NCI-H82 treated with DMSO at 0.1 percent for 48 hours (cell line): ENCODE measurements at regions not wholly inside any gene's neighbourhood (a gene's known extent, or its start where the extent isn't known, plus 50 kb on each side); places are given as distances from the start of the nearest gene placed in this dataset.
"Not testable (repeated sequence)": the region's sequence is repeated elsewhere in the genome, so short reads cannot be mapped to it uniquely, and the experiment has no call there.

ENCODE experiments used
- DNase-seq: peaks from one replicate; lab custom pipeline; 2025; ENCODE audit not compliant: unreplicated experiment; lab: John Stamatoyannopoulos, UW

DNA sequence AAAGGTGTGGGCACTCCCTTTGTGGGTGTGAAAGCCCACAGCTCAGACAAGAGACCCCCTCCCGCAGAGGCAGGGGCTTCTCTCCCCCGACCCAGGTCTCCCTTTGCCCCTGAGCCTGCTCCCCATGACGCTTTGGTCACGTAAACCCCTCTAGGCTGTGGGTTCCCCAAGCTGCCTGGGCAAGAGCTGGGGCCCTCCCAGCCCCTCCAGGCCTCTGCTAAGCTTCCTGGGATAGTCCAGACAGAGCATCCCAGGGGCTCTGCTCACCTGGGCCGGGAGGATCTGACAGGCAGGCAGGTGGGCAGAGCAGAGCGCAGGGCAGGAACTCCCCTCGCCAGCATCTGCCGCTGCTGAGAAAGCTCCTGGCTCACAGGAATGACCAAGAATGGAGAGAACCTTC is 177.3 kb downstream of the BANP start:
- DNase-seq, result no peak

DNA sequence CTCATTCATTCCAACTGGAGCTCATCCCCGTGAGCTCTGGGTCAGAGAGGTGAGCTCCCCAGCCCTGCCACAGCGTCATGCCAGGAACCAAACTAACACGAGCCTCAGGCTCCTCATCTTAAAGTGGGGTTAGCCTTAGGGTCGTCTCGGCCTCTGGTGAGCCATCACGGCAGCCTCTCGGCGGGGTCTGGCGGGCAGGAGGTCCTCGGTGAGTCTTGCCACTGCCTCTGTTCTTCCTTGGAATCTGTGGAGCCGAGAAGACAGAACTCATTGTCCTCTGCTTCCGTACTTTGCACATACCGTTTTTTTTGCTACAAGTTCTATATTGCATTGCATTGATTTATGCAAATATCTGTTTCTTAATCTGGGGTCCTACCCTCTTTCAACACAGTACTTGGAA is 177.9 kb downstream of the BANP start:
- not testable (repeated sequence) for DNase-seq

DNA sequence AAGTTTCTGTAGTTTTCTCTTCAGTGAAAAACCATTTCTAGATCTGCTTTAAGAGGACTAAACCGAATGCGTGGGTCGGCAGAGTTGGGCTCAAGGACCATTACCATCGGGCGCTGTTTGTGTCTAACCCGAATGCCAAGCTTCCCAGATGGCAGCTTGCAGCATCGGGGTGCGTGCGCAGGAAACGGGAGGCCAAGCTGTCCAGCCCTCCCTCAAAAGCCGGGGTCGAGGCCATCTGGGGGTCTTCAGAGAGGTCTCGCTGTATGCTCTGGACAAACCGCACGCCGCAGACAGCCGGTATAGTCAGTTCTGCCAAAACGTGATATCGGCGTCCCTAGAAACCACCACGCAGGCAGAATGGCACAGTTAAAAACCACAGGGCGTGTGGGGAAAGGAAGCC is 178.8 kb downstream of the BANP start:
- no peak for DNase-seq

DNA sequence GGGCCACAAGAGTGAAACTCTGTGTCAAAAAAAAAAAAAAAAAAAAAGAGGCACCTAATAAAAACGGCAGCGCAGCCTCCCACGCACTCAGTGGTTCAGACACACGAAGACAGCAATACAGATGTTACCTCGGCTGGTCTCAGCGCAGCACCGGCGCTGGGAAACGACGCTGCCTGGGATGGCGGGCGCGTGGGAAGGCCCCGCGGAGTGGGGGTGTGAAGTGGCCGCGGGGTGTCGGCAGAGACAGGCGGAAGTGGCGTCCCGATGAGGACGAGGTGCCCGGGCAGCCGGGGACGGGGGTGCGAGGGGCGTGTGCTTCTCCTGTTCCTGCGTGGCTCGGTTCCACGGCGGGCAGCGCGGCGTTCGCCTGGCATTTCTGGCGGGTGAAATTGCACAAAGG is 179.4 kb downstream of the BANP start:
- DNase-seq, result no peak

DNA sequence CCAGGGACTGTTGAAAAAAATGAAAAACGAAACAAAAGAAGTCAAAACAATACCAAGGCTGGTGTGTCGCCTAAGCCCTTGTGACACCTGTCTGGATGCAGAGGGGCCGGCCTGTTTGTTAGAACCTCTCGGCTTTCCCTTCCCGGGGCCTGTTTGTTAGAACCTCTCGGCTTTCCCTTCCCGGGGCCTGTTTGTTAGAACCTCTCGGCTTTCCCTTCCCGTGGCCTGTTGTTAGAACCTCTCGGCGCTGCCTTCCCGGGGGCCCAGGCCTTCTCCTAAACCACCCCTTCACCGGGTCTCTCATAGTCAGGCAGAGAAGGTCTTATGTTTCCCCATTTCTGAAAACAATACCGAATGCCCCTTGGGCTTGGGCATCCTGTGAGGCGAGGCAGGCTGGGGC is 180.0 kb downstream of the BANP start:
- no peak for DNase-seq

DNA sequence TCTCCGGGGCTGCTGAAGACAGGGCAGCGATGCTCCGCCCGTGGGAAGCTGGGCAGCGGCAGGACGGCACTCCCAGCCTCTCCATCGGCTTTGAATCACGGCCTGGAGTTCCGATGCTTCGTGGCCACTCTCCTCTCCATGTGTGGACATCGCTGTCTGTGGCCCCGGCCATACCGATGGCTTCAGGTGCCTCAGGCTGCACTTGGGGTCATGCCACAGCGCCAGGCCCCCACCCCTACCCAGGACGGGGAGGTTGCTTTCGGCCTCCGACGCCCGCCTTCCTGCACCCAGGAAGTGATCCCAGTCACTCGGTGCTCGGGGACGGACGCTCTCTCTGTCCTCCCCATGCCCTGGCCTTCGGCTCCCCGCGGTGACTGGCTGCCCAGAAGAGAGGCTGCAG is 180.7 kb downstream of the BANP start:
- DNase-seq, result no peak

DNA sequence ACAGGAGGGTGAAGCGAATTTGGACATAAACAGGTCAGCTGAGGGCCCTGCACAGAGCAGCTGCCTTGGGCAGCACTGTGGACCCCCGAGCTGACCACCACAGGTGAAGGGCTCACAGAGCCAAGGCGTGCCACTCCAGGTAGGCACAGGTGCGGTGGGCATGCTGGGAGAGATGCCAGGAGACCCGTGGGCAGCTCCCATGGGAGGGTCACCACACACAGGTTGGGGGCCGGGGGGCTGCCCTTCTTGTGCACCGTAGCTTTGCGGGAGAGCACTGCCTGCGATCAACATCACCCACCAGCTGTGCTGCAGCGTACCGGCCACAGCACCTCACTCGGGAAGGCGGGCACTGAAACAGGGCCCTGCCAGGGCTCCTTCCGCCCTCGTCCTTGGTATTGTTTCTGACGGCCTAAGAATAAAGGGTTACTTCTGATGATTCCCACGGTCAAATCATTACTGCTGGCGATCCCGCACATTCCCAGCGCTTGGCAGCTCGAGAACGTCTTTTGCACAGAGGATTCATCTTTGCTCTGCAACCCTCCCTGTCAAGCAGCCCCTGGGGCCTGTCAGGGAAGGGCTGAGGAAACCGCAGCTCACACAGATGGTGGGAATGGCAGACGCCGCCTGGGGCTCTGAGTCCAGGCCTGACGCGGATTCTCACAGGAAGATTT is 181.7 kb downstream of the BANP start:
- DNase-seq, result no peak

DNA sequence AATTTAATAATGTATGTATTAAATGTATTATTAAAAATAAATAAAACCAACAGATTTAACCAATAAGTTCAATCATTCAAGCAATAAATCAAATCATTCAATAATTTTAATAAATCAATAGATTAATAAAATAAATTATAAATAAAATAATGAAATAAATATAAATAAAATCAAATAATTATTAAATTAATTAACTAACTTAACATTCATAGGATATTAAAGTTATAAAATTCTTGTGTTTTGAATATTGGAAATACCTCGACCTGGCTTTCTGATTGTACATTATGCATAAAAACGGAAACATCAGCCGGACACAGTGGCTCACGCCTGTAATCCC is 182.2 kb downstream of the BANP start:
- no peak for DNase-seq

DNA sequence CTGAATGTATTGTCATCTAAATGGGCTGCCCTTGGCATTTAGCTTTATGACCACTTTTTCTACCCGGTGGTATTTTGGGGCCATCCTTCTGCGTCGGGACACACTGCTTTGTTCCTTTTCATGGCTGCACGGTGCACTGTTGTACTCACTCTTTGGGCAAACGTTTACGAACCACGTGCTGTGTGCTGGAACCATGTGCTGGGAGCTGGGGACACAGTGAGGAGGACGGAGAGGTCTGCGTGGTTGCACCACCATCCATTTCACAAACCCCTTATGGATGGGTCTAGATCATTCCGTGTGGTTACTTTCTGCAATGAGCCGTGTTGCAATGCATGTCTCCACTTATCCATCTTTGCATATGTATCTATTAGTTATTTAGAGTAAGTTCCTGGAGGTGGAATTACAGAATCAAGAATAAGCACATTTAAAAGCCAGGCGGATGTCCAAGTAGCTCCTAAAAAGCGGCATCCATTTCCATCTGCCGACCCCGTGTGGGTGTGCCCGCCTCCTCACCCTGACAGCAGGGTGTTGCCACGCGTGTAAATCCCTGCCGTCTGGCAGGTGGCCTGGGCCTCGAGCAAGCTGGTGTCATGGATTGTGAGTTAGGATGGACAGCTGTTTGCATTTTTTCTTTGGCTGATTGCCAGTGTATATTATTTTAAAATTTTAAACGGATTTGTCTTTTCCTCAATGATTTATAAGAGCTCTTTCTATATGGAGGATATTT is 183.1 kb downstream of the BANP start:
- not testable (repeated sequence) for DNase-seq

DNA sequence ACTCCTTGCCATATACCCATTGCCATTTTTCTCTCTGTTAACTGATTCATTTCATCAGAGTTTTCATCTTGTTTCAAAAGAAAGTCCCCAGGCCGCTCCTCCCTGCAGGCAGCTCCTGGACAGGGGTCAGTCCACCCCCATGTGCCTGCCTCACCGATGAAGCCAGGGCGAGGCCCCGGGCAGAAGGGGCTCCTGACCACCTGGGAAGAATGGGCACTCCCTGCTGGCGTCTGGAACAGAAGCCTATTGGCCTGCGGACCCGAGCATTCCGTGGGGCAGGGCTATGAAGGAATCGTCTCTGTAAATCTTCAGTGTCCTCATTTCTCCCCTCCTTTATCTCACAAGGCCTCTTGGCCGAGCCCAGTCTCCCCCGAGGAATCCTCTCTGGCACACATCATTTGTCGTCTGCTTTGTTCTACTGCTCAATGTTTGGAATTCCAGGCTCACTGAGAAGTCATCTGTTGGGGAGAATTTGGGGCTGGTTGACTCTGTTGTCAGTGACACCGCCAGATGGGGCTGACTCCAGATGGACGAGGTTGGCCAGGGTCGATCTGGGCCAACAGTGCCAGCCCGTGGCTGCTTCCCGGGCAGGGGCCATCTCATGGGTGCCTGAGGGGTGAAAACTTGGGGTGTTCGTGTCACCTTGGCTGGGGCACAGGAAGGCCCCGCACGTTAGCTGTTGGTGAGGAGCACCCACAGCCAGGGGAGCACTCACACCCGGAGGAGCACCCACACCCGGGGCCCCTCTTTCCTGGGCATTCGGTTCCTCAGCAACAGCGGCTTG is 183.9 kb downstream of the BANP start:
- not testable (repeated sequence) for DNase-seq

DNA sequence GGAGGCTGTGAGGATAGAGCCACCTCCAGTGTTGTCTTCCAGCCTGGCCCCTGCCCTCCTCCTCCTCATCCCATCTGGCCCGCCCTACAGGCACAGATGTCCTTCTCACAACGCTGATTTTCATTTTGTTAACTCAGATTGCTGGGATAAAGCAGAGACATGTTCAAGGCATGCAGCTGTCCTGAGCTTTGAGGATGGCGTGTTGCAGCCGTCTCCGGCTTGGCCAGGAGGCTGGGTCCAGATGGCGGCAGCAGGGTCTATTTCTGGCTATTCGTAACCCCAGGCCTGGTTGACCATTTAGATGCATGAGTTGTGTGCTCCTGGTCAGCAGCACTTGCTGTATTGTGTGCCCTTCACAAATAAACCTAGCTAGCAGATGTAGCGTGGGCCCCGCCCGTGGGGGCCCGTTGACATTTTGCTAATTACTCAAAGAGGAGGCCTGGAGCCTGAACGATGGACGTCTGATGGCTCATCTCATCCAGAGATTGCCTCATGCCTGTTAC is 185.0 kb downstream of the BANP start:
- DNase-seq, result not testable (repeated sequence)

DNA sequence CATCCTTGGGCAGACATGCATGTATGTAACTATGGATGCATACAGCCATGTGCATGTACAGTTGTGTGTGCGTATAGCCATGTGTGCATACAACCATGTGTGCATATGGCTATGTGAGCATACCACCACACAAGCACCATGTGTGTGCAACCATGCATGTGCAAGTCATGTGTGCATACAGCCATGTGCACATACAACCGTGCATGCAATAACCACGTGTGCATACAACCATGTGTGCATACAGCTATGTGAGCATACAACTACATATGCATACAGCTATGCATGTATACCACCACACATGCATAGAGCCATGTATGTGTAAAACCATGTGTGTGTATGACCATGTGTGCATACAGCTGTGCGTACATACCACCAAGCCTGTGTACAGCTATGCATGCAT is 185.7 kb downstream of the BANP start:
- not testable (repeated sequence) for DNase-seq

DNA sequence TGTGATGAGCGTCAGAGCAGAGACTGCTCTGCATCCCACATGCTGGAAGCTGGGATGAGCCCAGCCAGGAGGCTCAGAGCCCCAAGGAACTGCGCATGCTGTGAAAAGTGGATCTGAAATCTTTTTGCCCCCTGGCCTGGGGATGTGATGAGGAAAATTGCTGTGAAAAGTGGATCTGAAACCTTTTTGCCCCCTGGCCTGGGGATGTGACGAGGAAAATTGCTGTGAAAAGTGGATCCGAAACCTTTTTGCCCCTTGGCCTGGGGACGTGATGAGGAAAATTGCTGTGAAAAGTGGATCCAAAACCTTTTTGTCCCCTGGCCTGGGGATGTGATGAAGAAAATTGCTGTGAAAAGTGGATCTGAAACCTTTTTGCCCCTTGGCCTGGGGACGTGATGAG is 187.9 kb downstream of the BANP start:
- not testable (repeated sequence) for DNase-seq

DNA sequence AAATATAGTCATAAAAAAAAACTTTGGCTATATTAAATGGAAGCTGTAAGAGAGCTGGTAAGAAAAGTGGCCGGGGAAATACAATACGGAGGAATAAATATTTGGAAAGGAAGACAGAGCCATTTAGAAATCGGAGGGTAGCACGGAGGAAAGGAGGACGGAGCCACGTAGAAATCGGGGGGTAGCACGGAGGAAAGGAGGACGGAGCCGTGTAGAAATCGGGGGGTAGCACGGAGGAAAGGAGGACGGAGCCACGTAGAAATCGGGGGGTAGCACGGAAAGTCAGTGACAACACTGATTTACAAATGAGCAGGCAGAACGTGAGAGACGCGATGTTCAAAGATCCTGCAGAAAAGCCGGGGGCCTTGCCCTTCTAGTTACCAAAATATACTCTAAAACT is 189.0 kb downstream of the BANP start:
- DNase-seq, result not testable (repeated sequence)

DNA sequence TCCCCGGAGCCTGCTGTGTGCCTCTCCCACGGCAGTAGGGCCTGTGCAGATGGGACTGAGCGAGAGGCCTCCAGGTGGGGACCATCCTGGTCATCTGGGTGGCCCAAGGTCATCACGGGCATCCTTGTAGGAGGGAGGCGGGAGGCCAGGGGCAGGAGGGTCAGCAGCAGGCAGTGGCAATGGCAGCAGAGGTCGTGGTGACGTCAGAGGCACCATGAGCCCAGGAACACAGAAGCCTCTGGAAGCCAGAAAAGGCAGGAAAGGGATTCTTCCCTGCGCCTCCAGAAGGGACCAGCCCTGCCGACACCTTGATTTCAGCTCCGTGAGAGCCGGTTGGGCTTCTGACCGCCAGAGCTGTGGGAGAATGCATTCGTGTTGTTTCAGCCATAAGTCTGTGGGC is 190.3 kb downstream of the BANP start:
- no peak for DNase-seq

DNA sequence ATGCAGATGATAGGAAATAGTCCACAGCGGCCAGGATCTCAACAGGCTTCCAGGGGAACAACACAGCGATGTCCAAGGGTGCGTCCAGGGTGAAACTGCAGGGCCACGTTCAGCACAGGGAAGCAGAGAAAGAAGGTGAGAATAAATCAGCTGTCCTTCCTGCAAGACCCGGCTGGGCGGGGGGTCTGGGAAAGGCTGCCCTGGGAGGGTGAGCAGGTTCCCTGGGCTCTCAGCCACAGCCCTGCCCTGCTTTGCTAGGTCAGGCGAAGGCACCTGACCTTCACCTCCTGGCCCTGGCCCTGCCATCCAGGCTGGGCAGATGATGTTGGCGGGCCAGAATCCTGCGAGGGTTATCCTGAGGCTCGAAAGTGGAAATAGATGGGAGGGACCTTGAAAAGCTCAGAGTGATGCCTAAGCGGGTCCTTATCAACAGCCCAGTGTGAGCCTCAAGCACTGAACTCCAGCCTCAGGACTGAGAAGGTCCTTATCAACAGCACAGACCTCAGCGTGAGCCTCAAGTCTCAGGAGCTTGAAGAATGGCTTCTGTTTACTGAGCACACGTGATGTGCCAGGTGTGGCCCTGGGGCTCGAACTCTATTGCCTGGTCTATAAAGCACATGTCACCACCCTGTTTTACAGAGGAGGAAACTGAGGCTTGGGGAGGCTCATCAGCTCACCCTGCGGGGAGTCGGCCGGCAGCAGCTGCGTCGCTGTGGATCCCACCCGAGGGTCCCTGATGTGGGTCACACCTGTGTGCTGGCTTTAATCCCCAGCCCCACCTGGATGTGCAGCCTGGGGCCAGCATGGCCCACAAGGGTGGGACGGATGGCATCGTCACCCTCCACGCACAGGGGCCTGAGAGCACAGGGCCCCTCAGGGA is 191.1 kb downstream of the BANP start:
- not testable (repeated sequence) for DNase-seq

DNA sequence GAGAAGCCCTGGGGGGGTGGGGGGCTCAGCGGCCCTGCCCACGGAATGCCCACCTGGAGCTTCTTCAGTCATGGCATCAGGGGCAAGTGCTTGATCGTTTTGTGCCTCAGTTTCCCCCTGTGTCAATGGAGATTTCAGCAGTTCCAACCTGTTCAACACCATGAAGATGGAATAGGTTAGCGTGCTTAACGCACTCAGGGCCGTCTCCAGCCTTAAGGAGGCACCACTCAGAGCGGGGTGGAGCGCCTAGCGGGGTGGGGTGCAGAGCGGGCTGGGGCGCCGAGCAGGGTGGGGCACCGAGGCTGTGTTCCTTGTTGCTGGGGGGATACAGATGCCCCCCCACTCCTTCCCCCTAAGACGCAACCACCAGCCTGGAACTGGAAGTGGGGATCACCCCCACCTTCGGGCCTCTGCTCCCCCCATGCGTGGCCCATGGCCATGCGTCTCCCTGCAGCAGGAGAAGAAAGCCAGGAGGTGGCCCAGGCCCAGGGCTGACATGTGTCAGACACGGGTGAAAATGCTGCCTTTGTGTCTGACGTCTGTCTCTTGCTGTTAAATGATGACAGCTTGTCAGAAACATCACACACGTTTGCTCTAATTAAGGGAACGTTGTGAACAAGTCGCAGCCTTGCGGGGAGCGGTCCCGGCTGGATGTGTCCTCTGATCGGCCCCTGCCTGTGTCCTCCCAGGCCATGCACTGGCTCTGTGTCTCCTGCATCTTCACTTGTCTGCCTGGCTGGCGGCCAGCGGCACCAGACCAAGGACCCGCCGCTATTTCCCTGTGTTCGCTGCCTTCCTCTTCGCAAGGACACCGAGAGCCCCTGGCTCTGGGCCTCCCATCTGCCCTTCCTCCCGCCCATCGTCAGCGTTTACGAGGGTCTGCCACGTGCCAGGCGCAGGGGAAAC is 192.1 kb downstream of the BANP start:
- not testable (repeated sequence) for DNase-seq

DNA sequence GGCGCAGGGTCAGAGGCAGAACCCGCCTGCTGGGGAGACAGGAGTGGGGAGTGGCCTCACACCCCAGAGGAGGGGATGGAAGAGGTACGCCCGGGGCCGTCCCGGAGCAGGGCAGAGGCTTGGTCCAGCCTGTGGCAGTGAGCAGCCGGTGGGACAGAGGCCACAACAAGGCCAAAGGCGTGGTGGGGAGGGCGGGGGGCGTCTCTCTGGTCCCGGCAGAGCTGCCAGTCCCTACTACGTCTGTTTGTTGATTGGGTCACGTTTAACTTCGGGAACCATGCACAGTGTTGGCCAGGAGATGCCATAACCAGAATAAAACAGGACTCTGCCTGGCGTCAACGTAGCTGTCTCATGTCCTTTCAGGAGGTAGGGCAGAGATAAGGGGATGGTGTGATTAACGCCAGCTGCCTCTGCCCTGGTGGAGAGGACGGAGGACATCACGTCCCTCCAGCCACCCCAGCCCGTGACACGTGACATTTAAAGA is 192.8 kb downstream of the BANP start:
- DNase-seq, result no peak

DNA sequence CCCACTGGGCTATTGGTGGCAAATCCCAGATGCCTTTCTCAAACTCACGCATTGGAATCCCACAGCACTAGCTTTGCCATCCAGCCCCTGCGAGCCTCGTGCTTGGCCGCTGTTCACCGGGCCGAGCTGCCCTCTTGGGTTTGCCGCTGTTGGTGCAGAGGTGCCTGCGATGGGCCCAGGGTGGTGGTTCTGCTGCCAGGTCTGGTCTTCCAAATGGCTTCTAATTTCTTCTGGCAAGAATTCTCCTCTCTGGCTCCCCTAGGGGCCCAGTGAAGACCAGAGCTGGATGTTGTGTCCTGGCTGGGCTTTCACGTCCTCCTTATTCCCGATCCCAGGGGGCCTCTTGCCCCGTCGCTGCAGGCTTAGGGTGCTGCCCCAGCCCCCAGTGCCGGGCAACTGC is 194.1 kb downstream of the BANP start:
- DNase-seq, result not testable (repeated sequence)
